Stimulated activated CD8-positive, alpha-beta memory T cell treated with anti-CD3 and anti-CD28 coated beads, Interleukin-4, amount 100 ng/mL, for 4 hours (primary cell): ENCODE measurements at regions not wholly inside any gene's neighbourhood (a gene's known extent, or its start where the extent isn't known, plus 50 kb on each side); places are given as distances from the start of the nearest gene placed in this dataset.
"Not testable (repeated sequence)": the region's sequence is repeated elsewhere in the genome, so short reads cannot be mapped to it uniquely, and the experiment has no call there.

ENCODE experiments used
- DNase-seq, 2 donors: peaks; one replicate each; pipeline ENCODE4 v3.0.0-alpha.2; 2020; ENCODE audit warnings: low read depth in 2 of 2, low spot score in 1 of 2

GRCh38 chr2:111662039-111662770 is 221.8 kb downstream of the ANAPC1 start:
- DNase-seq, result no peak

DNA sequence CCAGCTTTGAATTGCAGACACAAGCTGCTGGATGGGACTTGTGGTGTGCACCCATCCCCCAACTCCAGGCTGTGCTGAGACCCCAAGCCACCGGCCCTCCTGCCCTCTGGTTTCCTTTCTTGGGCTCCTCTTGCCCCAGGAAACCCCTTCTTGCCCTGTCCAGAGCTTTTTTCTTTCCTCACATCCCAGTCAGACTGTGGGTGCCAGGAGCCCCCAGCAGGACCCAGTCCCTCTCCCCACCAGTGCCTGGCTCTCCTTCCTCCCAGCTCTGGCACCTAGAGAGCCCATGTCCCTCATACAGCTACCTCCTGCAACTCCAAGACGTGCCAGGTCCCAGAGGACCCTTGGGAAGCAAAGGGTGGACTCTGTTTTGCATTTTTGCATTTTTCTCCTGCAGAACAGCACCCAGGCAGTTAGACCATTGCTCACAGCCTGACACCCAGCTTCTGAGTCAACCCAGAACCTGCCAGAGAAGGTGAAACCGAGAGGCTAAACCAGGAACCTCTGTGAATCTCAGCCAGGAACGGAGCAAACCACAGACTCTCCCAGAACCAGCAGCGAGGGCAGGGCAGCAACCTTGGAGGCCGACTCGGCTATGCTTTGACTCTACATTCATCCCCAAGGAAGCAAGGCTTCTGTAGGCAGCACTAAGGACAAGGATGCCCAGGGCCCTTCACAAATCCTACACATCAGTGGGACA is 221.1 kb downstream of the ANAPC1 start:
- DNase-seq, result no peak

DNA sequence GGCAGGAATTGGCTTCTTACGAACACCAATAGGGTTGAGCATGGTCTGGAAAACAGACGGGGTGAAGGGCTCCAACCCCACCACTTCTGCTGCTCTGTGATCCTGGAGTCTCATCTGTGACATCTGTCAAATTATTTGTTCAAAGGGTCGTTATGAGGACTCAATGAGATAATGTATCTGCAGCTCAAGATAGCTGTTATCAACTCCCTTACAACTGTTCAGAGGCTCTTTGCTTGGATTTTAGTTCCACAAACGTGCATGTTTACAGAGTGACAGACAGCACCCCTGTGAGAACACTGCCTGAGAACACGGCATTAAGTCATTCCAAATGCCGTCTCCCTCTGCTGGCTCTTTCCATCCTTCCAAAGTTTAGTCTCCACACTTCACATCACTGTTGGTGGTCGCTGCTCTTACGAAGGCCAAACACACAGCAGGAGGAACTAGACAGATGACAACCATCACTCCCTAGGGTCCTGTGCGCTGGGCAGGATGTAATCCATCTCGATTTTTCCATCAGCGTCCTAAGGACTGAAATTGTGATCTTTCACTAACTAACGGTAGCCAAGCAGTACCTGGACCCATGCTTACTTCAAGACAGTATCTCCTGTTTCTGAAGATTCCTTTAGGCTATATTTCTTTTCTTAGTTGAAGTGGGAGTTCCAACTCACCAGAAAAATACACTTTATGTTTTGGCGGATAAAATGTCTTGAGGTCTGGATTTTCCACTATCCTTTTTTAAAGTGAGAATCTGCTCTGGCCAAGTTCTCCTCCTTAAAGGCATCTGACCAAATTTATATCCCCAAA is 220.3 kb downstream of the ANAPC1 start:
- DNase-seq, result no peak

- no peak for DNase-seq
Observed at GRCh38 chr2:111664275-111664850, 219.6 kb downstream of the ANAPC1 start.

GRCh38 chr2:111665011-111665410 is 219.0 kb downstream of the ANAPC1 start:
- no peak for DNase-seq

DNA sequence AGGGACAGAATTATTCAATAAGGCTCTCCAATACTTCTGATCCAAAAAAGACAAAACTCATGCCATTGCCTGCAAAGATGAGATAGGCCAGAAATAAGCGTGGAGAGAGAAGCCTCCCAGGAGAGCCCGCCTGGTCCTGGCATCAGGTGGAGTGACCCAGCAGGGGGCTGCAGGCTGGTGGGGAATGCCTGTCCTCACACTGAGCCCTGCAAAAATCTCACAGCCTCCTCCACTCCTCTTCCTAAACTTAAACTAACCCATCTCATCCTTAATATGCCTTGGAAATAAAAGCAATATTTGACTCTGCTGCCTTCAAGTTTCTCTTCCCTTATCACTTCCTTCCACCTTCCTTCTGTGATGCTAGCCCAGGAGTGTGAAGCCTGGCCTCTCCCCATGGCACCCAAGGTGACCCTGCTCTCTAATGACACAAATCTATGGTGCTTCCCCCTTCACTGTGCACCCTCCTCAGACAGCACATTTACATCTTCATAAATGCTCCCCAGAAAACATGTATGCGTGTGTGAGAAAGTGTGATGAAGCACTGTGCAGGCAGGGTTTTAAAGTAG is 218.4 kb downstream of the ANAPC1 start:
- DNase-seq, result no peak

DNA sequence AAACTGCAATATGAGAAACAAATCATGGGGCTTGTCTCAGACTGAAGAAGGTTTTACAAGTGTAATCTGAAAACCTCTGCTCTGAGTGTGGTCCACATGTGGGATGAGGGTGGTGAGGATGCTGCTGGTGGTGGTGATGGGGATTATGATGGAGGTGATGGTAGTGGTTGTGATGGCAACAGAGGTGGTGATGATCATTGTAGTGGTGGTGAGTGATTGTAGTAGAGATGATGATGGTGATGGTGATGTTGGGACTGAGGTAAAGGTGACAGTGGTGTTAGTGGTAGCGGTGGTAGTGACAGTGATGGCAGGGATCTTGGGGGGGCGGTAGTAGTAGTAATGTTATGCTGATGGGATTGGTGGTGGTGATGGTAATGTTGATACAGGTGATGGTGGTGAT is 217.8 kb downstream of the ANAPC1 start:
- DNase-seq, result no peak

DNA sequence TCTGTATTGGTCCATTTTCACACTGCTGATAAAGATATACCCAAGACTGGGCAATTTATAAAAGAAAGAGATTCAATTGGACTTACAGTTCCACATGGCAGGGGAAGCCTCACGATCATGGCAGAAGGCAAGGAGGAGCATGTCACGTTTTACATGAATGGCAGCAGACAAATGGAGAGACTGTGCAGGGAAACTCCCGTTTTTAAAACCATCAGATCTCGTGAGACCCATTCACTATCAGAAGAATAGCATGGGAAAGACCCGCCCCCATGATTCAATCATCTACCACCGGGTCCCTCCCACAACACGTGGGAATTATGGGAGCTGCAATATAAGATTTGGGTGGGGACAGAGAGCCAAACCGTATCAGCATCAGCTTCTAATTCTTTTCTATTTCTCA is 217.0 kb downstream of the ANAPC1 start:
- no peak for DNase-seq

GRCh38 chr2:111667542-111668273 is 216.3 kb downstream of the ANAPC1 start:
- no peak for DNase-seq

DNA sequence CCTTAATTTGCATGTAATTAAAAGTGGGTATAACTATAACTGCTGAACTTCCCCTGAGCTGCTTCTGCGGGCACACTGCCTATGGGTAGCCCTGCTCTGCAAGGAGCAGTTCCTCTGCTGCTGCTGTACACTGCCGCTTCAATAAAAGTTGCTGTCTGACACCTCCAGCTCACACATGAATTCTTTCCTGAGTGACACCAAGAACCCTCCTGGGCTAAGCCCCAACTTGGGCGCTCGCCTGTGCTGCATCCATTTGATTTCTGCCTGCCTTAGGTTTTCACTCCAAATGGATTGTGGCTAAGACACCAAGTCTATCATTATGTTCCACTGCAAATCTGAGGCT is 215.7 kb downstream of the ANAPC1 start:
- DNase-seq, result no peak

- no peak for DNase-seq
Observed at GRCh38 chr2:111668741-111669140, 215.3 kb downstream of the ANAPC1 start.

- no peak for DNase-seq
Observed at GRCh38 chr2:111669928-111670695, 213.9 kb downstream of the ANAPC1 start.

- DNase-seq, result no peak
Observed at GRCh38 chr2:111670776-111671175, 213.2 kb downstream of the ANAPC1 start.

DNA sequence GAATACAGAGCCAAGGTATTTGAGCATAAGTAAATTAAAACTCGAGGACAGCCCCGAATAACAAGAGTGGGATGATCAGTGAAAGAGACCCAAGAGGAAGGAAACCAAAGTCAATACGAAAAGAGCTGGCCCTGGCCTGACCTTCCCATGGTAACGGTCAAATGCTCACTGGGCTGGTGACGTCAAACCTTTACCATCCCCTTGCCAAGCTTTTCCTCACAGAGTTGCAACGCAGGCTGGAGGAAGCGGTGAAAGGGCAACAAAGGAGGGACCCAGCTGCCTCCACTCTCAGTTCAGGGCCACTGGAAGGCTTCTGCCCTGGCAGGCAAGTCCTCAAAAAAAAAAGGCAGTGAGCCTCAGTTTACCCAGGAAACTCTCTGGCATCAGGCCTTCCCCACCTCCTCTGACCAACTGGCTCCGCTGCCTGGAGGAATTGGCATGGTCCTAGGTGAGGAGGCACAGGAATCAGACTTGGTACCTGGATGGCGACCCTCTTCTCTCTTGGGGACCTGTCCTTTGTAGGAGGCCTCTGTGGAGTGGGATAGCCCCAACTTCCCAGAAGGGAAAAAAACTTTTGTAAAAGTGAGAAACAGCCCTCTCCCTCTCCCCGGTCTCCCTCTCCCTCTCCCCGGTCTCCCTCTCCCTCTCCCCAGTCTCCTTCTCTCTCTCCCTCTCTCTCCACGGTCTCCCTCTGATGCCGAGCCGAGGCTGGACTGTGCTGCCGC is 212.4 kb downstream of the ANAPC1 start:
- no peak for DNase-seq

- DNase-seq, result not testable (repeated sequence)
Observed at GRCh38 chr2:111672641-111673040, 211.4 kb downstream of the ANAPC1 start.

- no peak for DNase-seq
Observed at GRCh38 chr2:111673526-111673925, 210.5 kb downstream of the ANAPC1 start.

DNA sequence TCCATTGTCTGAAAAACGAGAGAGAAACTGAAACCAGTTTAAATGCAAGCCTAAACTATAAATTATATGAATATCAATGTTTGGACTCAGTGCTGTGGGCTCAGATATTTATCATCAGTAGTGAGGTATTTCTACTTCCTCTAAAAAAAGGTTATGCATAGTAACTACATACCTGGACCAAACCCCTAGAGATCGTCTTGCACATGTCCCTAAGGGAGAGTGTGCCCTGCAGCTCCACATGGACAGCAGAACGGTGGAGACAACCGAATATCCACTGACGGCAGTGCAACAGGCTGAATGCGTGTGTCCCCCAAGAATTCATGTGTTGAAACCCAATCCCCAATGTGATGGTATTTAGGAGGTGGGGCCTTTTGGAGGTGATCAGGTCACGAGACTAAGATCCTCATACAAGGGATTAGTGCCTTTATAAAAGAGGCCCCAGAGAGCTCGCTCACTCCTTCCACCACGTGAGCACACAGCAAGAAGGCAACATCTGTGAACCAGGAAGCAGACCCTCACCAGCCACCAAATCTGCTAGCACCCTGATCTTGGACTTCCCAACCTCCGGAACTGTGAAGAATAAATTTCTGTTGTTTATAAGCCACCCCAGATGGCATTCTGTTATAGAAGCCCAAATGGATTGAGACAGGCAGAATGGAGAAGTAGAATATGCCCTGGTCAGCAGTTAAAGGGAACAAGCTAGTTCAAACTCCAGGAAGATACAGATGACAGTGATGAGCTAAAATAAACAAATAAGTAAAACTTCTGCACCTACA is 208.4 kb downstream of the ANAPC1 start:
- DNase-seq, result no peak

GRCh38 chr2:111676291-111676822 is 207.6 kb downstream of the ANAPC1 start:
- no peak for DNase-seq
